GM18909 (cell line): ENCODE measurements at regions not wholly inside any gene's neighbourhood (a gene's known extent, or its start where the extent isn't known, plus 50 kb on each side); places are given as distances from the start of the nearest gene placed in this dataset.
A peak's percentile ranks its signal among the peaks of the same experiment; 100 is the strongest.

Source experiments
- ATAC-seq: cut with Tn5 transposase; IDR thresholded peaks from one replicate; pipeline ENCODE4 v1.9.1; 2021; ENCODE audit warnings: mild to moderate bottlenecking; ENCODE audit not compliant: unreplicated experiment, poor library complexity

DNA sequence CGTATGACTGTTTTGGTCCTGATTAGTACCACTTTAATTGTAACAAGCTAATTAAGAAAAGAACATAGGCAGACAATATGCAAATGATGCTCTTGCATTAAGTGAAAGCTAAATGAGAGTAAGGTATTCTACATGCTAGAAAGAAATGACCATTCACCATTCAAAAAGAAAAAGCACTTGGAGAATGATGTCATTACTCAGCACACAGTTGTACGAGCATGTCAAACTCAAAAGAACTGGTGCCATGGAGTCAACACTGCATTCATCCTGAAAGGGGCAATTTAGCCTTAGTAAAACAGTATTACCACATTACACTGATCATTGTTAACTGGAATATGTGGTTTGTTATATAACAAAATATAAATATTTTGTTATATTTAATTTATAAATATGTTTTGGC, 136.2 kb upstream of the CTTNBP2 start:
- no peak for ATAC-seq

GRCh38 chr7:118011652-118012051, 138.4 kb upstream of the CTTNBP2 start:
- ATAC-seq, result no peak

DNA sequence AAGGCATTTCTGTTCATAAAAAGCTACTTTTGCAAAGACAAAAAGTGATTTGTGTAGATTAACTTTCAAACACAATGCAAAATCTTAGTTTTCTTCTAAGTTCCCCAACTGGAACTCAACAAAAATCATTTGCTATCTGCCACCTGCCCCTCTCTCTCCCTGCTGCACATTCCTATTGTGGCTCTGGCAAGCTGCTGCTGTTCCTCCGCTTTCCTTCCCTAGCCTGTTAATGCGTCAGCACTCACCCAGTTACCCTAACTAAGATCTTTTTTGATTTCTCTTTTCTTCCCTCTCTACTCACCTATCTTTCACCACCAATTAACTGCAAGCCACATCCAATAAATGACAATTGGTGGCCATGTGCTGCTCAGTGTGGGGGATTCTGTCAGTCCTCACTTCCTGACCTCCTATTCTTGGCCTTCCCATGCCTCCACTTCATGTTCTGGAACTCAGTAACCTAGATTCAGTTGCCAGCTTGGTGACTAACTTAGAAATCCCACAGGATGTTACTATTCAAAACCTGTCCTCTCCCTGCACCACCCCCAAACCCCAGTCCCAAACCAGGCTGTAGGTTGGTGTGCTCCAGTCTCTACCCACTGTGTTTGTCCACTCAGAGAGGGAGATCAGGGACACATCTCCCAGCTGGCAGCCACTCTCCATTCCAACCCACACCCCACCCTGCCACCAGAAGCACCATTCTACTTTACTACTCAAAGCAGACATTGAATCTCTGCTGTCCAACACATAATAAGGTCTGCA, 140.2 kb upstream of the CTTNBP2 start:
- ATAC-seq, result no peak

- no peak for ATAC-seq
Measured at GRCh38 chr7:118022546-118022945, 149.3 kb upstream of the CTTNBP2 start.

DNA sequence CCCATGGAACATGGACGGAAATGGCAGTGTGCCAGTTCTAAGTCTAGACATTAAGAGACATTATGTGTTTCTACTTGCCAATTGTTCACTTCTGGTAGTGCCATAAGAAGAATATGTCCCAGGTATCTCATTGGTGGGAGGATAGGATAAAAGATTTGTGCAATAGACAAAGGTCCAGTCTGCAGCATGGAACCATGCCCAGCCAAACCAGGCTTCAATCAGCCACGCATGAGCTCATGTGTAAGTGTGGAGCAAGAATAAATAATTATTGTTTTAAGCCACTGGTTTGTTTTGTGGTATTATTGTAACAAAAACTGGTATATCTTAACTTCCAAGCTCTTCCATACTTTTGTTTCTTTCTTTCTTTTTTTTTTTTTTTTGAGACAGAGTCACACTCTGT, 153.6 kb upstream of the CTTNBP2 start:
- ATAC-seq, result no peak

DNA sequence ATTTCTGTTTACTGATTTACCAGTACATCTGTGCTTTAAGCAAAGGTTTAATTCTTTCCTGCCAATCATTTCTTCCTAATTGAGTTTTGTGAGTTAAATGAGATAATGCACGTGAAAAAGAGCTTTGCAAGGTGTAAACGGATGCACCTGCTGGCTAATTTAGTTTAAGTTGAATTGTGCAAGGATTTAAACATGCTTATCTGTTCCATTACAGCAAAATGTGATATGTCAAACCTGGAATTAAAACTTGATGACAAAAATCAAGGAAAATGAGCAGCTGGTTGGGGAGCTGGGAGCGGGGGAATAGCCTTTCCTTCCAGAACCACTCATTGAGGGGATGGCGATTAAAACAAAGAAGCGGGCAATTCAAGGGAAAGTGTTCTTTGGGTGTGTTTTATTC, 155.0 kb upstream of the CTTNBP2 start:
- ATAC-seq, result no peak

DNA sequence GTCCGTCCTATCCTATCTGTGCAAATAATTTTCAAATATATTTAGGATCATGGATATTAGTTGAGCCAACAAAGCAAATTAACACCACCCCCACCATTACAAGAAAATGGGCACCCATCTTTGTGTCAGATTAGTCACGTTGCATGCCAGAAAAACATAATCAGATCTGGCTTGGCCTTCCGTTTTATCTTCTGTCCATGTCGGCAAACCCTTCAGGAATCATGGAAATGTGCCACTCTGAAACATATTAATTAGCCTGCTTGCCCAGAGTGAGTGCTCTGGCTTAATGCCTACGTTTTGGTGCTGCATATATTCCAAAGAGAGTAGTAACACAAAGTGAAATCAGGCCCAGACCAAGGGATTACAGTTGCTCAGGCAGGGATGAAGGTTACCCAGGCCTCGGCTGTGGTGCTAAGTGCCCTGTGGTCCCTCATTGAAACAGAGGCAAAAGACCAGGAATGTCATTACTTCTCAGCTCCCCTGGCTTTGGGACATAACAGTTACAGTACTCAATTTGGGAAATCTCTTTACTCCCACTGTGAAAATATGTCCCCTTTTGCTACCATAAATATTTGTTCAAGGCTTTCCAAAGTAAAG, 154.0 kb upstream of the LSM8 start:
- no peak for ATAC-seq

DNA sequence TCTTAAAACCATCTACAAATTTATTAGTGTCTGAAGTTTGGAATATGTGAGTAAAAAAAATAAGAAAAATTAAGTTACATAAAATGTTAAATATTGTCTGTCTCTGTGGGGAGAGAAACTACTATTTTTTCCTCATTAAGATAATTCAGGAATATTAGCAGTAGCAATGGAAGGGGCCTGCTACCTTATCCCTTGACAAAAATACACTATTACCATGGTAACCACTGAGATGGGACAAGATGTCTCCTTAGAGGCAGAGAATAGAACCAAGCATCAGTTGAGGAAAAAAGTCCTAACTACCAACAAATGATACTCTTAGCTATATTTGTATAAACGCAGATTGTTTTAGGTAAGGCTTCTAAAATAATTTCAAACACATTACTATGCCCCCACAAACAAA, 150.7 kb upstream of the LSM8 start:
- no peak for ATAC-seq

DNA sequence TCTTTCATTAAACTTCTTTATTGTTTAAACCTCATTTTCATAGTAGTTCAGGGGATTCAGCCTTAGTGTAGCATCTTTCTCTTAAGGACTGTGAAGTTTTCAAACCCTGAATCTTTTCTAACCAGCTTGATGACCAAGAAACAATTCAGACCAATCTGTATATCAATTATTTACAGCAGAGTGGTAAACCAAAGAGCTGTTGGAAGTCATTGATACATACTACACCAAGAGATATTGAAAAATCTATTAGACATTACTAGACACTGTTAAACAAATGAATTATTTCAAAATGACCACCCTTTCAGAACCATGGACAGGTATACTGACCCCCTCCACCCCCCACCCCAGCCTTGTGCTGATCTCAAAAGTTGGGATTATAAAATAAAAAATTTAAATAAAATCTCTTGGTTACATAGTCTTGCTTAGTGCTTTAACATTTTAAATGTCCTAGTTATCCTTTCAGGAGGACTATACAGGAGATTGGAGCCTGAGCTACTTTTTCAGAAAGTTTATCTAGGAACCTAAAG, 143.9 kb upstream of the LSM8 start:
- ATAC-seq, result peak; percentile 50

DNA sequence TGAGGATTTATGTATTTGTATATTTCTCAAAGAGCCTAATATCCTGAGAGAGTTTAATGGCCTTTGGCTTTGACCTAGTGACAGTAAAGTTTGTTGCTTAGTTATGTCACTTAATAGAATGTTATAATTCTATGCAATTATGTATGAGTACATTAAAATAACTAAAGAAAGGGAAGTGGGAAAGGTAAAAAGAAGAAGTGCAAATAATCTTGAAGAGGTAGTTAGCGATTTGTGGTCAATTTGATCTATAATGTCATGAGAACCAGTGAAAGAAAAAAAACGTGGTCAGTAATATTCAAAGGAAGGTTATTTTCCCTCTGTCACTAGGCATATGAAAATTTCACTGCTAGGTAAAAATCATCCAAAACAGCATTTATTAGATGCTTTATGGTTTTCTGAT, 143.4 kb upstream of the LSM8 start:
- peak; percentile 85 for ATAC-seq

DNA sequence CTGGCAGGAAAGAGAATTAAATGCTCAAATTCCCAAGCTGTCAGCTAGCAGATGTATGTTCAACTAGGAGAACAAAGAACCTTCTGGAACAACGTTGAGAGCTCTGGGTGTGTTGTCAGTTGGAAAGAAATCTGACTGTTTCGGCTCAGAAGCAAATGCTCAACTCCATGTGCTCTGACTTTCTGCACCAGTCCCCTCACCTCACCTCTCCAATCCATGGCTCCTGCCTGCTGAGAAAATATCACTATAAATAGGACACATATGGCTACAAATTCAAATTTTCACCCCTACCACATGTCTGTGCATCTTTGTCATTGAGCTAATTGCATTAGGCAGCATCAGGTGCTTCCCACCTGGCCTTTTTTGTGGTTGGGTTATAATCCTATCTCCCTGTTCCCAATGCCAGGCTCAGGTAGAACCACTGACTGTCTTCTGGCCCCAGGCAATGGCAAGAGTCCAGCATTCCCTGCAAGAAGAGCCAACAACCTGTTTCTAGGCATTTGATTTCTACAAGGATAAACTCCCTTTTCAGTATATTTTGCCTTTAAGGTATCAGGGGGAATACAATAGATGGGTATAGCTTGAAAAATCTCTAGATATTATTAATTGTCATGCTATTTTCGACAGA, 142.6 kb upstream of the LSM8 start:
- ATAC-seq, result no peak

DNA sequence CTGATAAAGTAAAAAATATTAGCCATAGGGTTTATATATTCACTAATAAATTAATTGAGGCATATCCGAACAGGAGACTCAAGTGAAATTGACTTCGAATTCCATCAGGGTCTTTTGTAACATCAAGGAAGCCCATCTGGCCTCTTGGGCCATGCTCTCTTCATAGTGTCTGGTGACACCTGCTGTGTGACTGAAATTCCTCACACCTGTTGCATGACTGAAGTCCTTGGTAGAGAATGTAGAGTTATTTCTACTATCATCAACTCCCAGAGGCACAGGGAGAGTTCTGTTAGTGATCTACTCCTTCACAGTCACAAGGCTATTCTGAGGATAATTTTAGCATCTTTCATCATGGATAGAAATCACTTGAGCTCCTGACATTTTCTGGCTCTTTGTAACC, 138.3 kb upstream of the LSM8 start:
- ATAC-seq, result no peak

DNA sequence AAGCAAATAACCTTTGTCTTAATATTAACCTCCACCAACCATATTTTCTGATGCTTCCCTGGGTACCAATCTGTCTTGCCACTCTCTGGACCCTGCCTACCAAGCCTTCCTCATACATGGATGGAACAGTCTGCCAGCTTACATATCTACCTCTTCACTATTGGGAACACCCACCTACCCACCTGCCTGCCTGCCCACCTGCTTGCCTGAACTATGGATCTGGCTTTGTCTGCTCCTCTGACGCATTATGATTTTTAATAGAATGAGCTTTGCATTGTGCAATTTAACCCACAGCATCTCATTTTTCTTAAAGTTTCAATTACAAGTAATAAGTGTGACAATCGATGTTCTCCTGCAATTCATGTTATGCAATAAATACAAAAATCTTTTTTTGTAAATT, 137.9 kb upstream of the LSM8 start:
- ATAC-seq, result no peak

GRCh38 chr7:118046801-118047200, 137.2 kb upstream of the LSM8 start:
- no peak for ATAC-seq

DNA sequence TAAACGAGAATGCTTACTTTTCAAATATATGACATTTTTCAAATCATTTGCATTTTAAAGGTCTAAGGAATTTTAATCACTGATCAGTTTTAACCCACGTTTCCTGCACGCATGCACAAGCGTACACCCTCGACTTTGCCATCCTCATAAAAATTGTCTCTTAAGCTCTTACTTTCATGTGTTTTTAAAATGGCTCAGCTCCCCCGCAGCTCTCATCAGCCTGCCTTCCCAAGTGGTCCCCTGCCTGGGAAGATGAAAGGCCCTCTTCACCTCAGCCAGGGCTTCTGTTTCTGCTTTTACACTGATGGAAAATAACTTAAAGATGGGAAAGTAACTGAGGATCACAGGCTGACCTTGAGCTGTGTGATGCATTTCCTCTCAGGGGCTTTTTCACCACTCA, 131.6 kb upstream of the LSM8 start:
- no peak for ATAC-seq

DNA sequence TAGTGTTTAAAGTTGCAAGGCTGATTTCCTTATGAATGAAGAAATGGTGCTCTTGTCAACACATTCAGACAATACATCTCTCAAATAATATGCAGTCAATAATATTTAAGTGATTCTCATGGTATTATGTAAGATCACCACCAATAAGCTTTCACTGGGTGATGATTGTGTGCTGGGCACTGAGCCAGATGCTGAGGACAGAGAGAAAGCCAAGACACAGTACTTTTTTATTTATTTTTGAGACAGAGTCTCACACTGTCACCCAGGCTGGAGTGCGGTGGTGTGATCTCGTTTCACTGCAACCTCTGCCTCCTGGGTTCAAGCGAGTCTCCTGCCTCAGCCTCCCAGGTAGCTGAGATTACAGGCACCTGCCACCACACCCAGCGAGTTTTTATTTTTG, 130.6 kb upstream of the LSM8 start:
- ATAC-seq, result no peak

- no peak for ATAC-seq
Measured at GRCh38 chr7:118054529-118054928, 129.4 kb upstream of the LSM8 start.

DNA sequence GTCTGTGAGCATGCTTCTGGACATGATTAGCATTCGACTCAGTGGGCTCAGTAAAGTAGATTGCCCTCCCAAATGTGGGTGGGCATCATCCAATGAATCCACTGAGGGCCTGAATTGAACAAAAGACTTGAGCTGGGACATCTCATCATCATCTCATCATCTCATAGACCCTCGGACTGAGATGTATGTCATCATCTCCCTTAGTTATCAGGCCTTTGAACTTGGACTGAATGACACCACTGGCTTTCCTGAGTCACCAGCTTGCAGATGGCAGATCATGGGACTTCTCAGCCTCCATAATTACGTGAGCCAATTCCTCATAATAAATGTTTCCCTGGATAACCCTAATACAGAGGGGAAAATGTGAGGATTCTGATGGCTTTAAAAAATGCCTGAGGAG, 128.3 kb upstream of the LSM8 start:
- no peak for ATAC-seq

DNA sequence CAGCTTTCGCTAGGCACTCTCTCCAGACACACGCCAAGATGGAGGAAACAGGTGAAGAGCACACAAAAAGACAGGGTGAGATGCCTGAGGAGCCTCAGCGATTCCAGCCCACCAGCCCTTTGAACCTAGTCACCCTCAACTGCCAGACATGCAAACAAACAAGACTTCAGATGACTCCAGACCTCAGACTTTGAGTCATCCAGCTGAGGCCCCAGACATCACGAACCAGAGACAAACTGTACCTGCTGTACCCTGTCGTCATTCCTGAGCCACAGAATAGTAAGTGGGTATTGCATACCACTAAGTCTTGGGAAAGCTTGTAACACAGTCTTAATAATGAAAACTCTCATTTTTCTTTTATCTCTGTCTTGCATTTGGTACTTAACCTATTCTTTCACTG, 126.6 kb upstream of the LSM8 start:
- no peak for ATAC-seq

DNA sequence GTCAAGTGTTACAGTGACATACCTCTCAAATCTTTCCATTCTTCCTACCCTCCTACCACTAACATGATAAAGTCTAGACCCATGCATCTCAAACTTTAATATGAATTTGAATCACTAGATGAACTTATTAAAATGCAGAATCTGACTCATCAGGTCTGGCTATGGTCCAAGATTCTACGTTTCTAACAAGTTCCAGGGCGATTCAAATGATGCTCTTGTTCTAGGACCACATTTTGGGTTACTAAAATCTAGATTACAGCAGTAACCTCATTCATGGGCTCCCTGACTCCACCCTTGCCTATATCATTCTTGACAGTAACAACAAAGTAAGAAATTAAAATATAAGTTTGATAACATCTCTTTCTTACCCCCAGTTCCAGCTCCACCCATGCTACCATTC, 124.8 kb upstream of the LSM8 start:
- no peak for ATAC-seq

GRCh38 chr7:118060692-118061091, 123.3 kb upstream of the LSM8 start:
- no peak for ATAC-seq

- no peak for ATAC-seq
Measured at GRCh38 chr7:118061386-118061785, 122.6 kb upstream of the LSM8 start.
